Esophagus squamous epithelium (tissue), 5 donors: ENCODE measurements at regions not wholly inside any gene's neighbourhood (a gene's known extent, or its start where the extent isn't known, plus 50 kb on each side); places are given as distances from the start of the nearest gene placed in this dataset.

Source experiments
- DNase-seq: peaks from one replicate; lab custom pipeline; 2025; lab: John Stamatoyannopoulos, UW
- H3K27ac ChIP-seq, 4 donors: fragments of 200-600 bp; sonication (generic); one replicate each; pipeline ENCODE4 v1.5.1; 2016 to 2019; ENCODE audit warnings: mild to moderate bottlenecking in 1 of 4
- H3K27me3 ChIP-seq, 4 donors: fragments of 200-600 bp; sonication (generic); 1 replicate in 3 of 4; 2 replicates in 1 of 4; pipeline versions ENCODE4 v1.5.1 to v1.6.0; 2017 to 2021; ENCODE audit warnings: antibody characterized with exemption in 1 of 4
- H3K36me3 ChIP-seq, 3 donors: fragments of 200-600 bp; sonication (generic); one replicate each; pipeline ENCODE4 v1.5.1; 2016 to 2019
- H3K4me1 ChIP-seq, 3 donors: fragments of 200-600 bp; sonication (generic); one replicate each; pipeline ENCODE4 v1.5.1; 2017 to 2019
- H3K4me3 ChIP-seq, 4 donors: fragments of 200-600 bp; sonication (generic); 1 replicate in 3 of 4; 2 replicates in 1 of 4; pipeline ENCODE4 v1.5.1; 2016 to 2019; ENCODE audit warnings: mild to moderate bottlenecking in 2 of 4, moderate library complexity in 1 of 4
- H3K9me3 ChIP-seq, 3 donors: fragments of 200-600 bp; sonication (generic); one replicate each; pipeline ENCODE4 v1.5.1; 2016 to 2019
- POLR2A ChIP-seq, 4 donors: fragments of 450-650 bp; IDR thresholded peaks; one replicate each; pipeline ENCODE4 v1.6.1; 2017; ENCODE audit warnings: antibody characterized with exemption in 4 of 4, mild to moderate bottlenecking in 4 of 4, moderate library complexity in 3 of 4
- WGBS, 2 donors: methylation state at CpG; one replicate each; pipeline ENCODE4 v1.1.5; 2018; 5-methylcytosine and 5-hydroxymethylcytosine counted together
- intact Hi-C: fragments of 100-400 bp; cut with DNase I; formaldehyde crosslinking; loops from one replicate; pipeline ENCODE4 v1.15.0; 2022
- TF ChIP-seq, protein P1 (sequence below), 6 experiments: fragments of 450-650 bp in 4 of 6; fragments of 200-600 bp in 2 of 6; sonication (generic) in 2 of 6; IDR thresholded peaks; one replicate each; pipeline ENCODE4 v1.5.1; 2016 to 2019; ENCODE audit warnings: antibody characterized with exemption in 6 of 6, mild to moderate bottlenecking in 4 of 6, moderate library complexity in 4 of 6
- donor health status: DM: yes; HTN: yes; CAD: no.

DNA sequence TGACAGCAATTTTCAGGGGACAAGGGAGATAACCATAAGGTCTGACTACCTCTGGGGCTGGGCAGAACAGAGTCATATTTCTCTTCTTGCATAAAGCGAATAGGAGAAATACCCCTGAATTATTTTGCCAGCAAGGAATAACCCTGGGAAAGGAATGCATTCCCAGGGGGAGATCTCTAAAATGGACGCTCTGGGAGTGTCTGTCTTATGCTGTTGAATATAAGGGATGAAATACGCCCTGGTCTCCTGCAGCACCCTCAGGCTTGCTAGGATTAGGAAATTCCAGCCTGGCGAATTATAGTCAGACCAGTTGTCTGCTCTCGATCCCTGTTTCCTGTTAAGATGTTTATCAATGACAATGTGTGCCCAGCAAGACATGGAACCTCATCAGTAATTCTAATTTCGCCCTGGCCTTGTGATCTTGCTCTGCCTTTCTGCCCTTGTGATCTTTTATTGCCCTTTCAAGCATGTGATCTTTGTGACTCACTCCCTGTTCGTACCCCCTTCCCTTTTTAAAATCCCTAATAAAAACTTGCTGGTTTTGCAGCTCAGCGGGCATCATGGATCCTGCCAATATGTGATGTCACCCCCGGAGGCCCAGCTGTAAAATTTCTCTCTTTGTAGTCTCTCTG is 221.6 kb upstream of the HS3ST5 start:
- no peak overlapping the region for H3K4me3 ChIP-seq
- TF ChIP-seq, protein P1, sequence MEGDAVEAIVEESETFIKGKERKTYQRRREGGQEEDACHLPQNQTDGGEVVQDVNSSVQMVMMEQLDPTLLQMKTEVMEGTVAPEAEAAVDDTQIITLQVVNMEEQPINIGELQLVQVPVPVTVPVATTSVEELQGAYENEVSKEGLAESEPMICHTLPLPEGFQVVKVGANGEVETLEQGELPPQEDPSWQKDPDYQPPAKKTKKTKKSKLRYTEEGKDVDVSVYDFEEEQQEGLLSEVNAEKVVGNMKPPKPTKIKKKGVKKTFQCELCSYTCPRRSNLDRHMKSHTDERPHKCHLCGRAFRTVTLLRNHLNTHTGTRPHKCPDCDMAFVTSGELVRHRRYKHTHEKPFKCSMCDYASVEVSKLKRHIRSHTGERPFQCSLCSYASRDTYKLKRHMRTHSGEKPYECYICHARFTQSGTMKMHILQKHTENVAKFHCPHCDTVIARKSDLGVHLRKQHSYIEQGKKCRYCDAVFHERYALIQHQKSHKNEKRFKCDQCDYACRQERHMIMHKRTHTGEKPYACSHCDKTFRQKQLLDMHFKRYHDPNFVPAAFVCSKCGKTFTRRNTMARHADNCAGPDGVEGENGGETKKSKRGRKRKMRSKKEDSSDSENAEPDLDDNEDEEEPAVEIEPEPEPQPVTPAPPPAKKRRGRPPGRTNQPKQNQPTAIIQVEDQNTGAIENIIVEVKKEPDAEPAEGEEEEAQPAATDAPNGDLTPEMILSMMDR (IDR thresholded peaks at IDR 0.05) = no peak
- no peak for TF ChIP-seq POLR2A (IDR thresholded peaks at IDR 0.05)
- no peaks in the 10 kb centered on the region for H3K27me3 ChIP-seq
- no peaks in the 10 kb centered on the region for H3K36me3 ChIP-seq
- no peaks in the 10 kb centered on the region for H3K4me1 ChIP-seq
- intact Hi-C loops = no loop called here
- DNase-seq = no peak
- WGBS, 2 donors = 67 to 76% methylated on average over 9 of the region's 9 CpGs
- H3K27ac ChIP-seq = no peak overlapping the region
- H3K9me3 ChIP-seq = no peaks in the 10 kb centered on the region

DNA sequence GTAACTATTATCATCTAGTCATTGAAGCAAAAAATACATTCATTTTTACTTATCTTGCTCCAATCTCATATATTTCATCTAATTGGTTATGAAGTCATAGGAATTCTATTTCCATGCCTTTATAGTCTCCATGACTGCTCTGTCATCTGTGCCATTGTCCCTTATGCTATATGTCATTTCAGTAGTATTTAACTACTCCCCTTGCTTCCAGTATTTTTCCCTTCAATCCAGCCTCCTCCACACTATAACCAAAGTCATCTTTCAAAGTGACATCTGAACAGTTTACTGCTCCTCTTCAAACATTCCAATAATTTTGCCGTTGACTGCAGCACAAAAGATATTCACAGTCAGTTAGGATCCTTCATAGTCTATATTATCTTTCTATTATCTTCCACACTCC is 216.6 kb upstream of the HS3ST5 start:
- no peak overlapping the region for H3K27ac ChIP-seq
- no peaks in the 10 kb centered on the region for H3K9me3 ChIP-seq
- WGBS, 2 donors = 42 to 43% methylated on average over 1 of the region's 1 CpG
- intact Hi-C loops = no loop called here
- no peak overlapping the region for H3K4me3 ChIP-seq
- TF ChIP-seq, protein P1 (IDR thresholded peaks at IDR 0.05) = no peak
- no peak for TF ChIP-seq POLR2A (IDR thresholded peaks at IDR 0.05)
- no peaks in the 10 kb centered on the region for H3K27me3 ChIP-seq
- no peaks in the 10 kb centered on the region for H3K4me1 ChIP-seq
- DNase-seq = no peak
- no peaks in the 10 kb centered on the region for H3K36me3 ChIP-seq

DNA sequence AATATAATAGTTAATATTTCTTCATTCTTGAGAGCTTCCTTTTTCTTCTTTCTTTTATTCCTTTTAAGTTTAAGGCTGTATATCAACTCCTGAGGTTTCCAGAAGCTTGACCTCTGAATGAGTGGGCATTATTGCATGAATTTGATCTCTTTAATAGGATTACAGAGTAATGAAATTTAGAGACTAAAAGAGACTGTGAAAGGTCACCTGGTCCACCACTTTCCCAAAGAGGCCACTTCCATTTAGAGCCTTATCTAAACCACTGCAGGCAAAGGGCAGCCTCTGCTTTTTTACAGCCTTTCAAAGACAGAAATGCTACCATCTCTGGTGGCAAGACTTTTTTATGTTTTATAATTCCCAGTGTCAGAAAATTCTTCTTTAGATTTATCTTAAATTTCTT is 215.3 kb upstream of the HS3ST5 start:
- DNase-seq = no peak
- H3K36me3 ChIP-seq = no peaks in the 10 kb centered on the region

DNA sequence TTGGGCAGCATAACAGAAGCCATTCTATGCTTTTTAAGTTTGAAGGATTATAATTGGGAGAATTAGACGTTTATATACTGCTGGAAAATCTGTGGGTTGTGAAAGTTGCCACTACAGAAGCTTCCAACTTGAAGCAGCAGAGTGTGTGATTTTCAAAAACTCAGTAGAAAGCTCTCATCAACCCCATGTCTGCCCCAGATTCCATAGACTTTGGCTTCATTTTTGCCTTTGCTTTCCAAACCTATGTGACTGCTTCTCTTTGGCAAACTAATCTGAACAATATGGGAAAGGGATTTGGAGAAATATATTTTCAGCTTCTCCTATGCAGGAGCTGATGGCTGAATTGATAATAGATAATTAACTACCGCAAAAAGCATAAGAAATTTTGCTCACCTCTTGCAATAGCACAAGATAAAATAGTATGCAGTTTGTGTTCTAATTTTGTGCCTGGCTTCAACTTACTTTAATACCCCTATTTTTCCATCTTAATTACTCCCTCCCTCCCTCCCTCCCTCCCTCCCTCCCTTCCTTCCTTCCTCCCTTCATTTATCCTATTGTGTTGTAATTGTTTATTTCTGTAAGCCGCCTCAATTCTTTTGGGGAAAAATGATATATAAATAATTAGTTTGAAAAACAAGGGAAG is 214.1 kb upstream of the HS3ST5 start:
- TF ChIP-seq POLR2A (IDR thresholded peaks at IDR 0.05) = no peak
- TF ChIP-seq, protein P1 (IDR thresholded peaks at IDR 0.05) = no peak
- no peaks in the 10 kb centered on the region for H3K36me3 ChIP-seq
- DNase-seq = no peak
- no peaks in the 10 kb centered on the region for H3K27me3 ChIP-seq
- H3K4me1 ChIP-seq = no peaks in the 10 kb centered on the region
- intact Hi-C loops = no loop called here
- H3K4me3 ChIP-seq = no peak overlapping the region
- H3K9me3 ChIP-seq = no peaks in the 10 kb centered on the region
- WGBS, 2 donors = 48 to 60% methylated on average over 3 of the region's 3 CpGs
- no peak overlapping the region for H3K27ac ChIP-seq

More for the DNA sequence above, 215.3 kb upstream of the HS3ST5 start:
- no peak overlapping the region for H3K4me3 ChIP-seq
- H3K4me1 ChIP-seq = no peaks in the 10 kb centered on the region
- H3K27ac ChIP-seq = no peak overlapping the region
- intact Hi-C loops = no loop called here
- no peaks in the 10 kb centered on the region for H3K9me3 ChIP-seq
- TF ChIP-seq, protein P1 (IDR thresholded peaks at IDR 0.05) = no peak
- TF ChIP-seq POLR2A (IDR thresholded peaks at IDR 0.05) = no peak
- no peaks in the 10 kb centered on the region for H3K27me3 ChIP-seq

DNA sequence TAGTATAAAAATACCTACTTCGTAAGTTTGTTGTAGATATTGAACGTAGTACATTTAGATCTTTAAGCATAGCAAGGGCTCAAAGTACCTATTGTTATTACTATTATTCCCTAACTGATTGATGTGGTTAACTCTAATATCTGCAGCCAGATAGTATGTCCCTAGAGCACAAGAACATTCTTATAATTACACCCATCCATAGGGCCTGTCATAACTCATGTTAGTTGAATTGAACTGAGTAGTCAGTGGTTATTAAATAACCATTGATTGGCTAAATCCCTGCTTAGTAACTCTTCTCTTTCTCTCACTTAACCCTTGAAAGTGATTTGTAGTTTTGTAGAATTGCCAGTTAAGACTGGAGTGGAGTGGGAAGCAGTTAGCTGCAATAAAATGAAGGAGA is 207.5 kb upstream of the HS3ST5 start:
- intact Hi-C loops = no loop called here
- WGBS, 2 donors = 68 to 86% methylated on average over 2 of the region's 2 CpGs
- H3K4me3 ChIP-seq = no peak overlapping the region
- H3K36me3 ChIP-seq = no peaks in the 10 kb centered on the region
- no peak overlapping the region for H3K27ac ChIP-seq
- no peaks in the 10 kb centered on the region for H3K27me3 ChIP-seq
- no peaks in the 10 kb centered on the region for H3K9me3 ChIP-seq
- TF ChIP-seq, protein P1 (IDR thresholded peaks at IDR 0.05) = no peak
- no peak for TF ChIP-seq POLR2A (IDR thresholded peaks at IDR 0.05)
- H3K4me1 ChIP-seq = no peaks in the 10 kb centered on the region
- DNase-seq = no peak
